ENCODE measurements at regions not wholly inside any gene's neighbourhood (a gene's known extent, or its start where the extent isn't known, plus 50 kb on each side); places are given as distances from the start of the nearest gene placed in this dataset.
"Not testable (repeated sequence)": the region's sequence is repeated elsewhere in the genome, so short reads cannot be mapped to it uniquely, and the experiment has no call there.

DNA sequence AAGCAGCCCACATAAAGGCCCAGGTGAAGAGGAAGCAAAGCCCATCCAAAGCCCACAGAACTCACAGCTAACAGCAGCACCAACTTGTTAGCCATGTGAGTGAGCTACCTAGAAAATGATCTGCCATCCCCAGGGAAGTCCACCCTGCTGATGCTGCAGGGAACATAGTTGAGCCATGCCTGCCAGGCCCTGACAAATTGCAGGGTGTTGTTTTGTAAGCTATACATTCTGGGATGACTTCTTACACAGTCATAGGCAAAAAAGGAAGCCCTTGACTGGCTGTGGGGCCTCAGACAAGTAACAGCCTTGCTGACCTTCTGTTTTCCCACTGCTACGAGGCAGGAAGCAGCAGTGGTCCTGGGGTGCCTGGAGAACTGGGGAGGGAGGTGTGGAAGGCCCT, 262.7 kb downstream of the MATN1 start:
- no peaks in the 10 kb centered on the region for H3K36me3 Mint-ChIP-seq
- peaks cover 2 to 11% (median 2%) of the 10 kb centered on the region in 3 donors for H3K27me3 Mint-ChIP-seq (ENCODE audit: low read depth in 3 of 3)
- peaks cover 0 to 1% (median 0%) of the 10 kb centered on the region in 6 donors for H3K9me3 Mint-ChIP-seq
- H3K4me1 Mint-ChIP-seq, result no peaks in the 10 kb centered on the region
- DNase-seq, result no peak
- H3K27ac Mint-ChIP-seq, result no peak overlapping the region
- no peak overlapping the region for H3K4me3 Mint-ChIP-seq

DNA sequence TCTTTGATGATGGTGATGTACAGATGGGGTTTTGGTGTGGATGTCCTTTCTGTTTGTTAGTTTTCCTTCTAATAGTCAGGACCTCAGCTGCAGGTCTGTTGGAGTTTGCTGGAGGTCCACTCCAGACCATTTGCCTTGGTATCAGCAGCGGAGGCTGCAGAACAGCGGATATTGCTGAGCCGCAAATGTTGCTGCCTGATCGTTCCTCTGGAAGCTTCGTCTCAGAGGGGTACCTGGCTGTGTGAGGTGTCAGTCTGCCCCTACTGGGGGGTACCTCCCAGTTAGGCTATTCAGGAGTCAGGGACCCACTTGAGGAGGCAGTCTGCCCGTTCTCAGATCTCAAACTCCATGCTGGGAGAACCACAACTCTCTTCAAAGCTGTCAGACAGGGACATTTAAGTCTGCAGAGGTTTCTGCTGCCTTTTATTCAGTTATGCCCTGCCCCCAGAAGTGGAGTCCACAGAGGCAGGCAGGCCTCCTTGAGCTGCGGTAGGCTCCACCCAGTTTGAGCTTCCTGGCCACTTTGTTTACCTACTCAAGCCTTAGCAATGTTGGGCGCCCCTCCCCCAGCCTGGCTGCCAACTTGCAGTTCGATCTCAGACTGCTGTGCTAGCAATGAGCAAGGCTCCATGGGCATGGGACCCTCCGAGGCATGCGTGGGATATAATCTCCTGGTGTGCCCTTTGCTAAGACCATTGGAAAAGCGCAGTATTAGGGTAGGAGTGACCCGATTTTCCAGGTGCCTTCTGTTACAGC, 264.5 kb downstream of the MATN1 start:
- not testable (repeated sequence) for H3K27ac Mint-ChIP-seq, DNase-seq, H3K9me3 Mint-ChIP-seq, H3K36me3 Mint-ChIP-seq, H3K4me3 Mint-ChIP-seq, H3K4me1 Mint-ChIP-seq
- H3K27me3 Mint-ChIP-seq (ENCODE audit: low read depth in 3 of 3), result peaks cover 2 to 15% (median 3%) of the 10 kb centered on the region in 3 donors

DNA sequence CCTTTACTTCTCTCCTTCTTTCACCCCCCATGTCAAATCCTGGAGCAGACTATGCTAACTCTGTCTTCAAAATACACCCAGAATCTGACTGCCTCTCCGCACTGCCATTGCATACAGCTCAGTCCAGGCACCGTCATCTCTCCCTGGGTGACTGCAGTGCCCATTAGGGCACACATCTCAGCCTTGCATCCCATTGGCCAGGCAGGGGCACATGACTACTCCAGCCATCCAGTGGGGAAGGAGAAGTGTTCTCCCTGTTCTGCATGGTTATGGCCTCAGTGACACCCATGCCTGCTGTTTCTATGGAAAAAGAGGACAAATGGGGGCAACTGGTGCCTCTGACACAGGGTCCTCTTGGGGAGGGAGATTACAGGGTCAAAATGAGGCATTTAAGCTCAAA, 270.5 kb downstream of the MATN1 start:
- DNase-seq, result no peak
- Mint-ChIP-seq H3K4me3 (no peak overlapping the region), H3K4me1 (no peaks in the 10 kb centered on the region), H3K27me3 (ENCODE audit: low read depth in 3 of 3) (peaks cover 0 to 13% (median 7%) of the 10 kb centered on the region in 3 donors), H3K36me3 (no peaks in the 10 kb centered on the region), H3K27ac (no peak overlapping the region), H3K9me3 (peaks cover 0 to 3% (median 0%) of the 10 kb centered on the region in 6 donors)

DNA sequence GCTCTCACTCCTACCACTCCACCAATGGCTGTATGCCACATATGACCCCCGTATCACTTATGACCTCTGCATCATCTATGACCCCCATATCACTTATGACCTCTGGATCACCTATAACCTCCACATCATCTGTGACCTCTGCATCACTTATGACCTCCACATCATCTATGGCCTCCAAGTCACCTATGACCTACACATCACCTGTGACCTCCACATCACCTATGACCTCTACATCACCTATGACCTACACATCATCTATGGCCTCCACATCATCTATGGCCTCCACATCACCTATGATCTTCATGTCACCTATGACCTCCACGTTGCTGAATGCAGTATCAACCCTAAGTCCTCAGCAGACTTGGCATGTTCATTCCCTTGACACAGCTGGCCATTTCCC, 271.2 kb downstream of the MATN1 start:
- Mint-ChIP-seq H3K4me3 (no peak overlapping the region), H3K27ac (no peak overlapping the region), H3K4me1 (no peaks in the 10 kb centered on the region), H3K36me3 (no peaks in the 10 kb centered on the region), H3K9me3 (peaks cover 0 to 4% (median 0%) of the 10 kb centered on the region in 6 donors), H3K27me3 (ENCODE audit: low read depth in 3 of 3) (peaks cover 0 to 7% (median 7%) of the 10 kb centered on the region in 3 donors)
- no peak for DNase-seq

DNA sequence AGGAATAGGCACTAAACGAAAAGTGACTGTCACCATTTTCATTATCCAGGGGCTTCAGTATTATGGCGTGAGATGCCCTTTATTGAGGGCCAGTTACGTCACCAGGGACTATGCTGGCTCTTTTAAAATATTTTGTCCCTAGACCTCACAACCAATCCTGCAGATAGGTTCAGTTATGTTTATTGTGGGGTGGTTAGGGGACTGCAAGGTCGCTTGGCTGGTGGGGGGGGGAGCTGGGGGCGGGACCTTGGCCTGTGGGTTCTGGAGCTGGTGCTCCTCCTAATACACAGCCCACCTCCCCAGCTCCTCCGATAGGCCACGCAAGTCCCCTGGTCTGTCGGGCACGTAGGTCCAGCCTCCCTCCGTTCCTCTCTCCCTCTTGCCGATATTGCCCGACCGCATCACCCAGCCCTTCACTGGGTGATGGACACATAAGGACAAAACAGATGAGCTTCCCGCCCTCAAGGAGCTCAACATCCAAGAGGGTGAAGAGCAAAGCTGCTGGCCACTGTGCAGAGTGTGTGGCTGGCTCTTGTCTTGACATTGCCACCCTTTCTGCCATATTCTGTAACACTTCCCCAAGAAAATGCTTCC, 271.8 kb downstream of the MATN1 start:
- Mint-ChIP-seq H3K36me3 (no peaks in the 10 kb centered on the region), H3K27me3 (ENCODE audit: low read depth in 3 of 3) (peaks cover 0 to 7% (median 7%) of the 10 kb centered on the region in 3 donors), H3K9me3 (peaks cover 0 to 4% (median 0%) of the 10 kb centered on the region in 6 donors), H3K4me1 (no peaks in the 10 kb centered on the region), H3K4me3 (no peak overlapping the region), H3K27ac (no peak overlapping the region)
- no peak for DNase-seq

DNA sequence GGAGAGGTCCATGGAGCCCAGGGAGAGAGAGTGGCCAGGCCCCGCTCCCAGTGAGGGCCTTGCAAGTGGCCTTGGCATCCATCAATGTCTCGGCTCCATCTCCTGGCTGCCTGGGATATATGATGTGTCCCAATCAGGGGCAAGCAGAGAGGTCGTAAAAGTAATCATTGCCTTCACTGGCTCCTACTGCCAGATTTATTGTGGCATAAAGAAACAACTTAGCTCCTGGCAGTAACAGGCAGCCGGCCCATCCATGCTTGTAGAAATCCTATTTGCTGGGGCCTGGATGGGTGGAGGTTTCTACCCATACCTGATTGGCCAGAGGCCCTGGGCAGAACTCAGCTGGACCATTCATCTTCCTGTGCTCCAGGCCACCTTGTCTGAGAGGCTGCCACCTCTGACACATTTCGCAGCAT, 272.6 kb downstream of the MATN1 start:
- no peak overlapping the region for H3K27ac Mint-ChIP-seq
- H3K27me3 Mint-ChIP-seq (ENCODE audit: low read depth in 3 of 3), result peaks cover 0 to 7% (median 5%) of the 10 kb centered on the region in 3 donors
- DNase-seq, result no peak
- H3K4me1 Mint-ChIP-seq, result no peaks in the 10 kb centered on the region
- no peaks in the 10 kb centered on the region for H3K36me3 Mint-ChIP-seq
- H3K4me3 Mint-ChIP-seq, result no peak overlapping the region
- peaks cover 0 to 4% (median 0%) of the 10 kb centered on the region in 6 donors for H3K9me3 Mint-ChIP-seq

DNA sequence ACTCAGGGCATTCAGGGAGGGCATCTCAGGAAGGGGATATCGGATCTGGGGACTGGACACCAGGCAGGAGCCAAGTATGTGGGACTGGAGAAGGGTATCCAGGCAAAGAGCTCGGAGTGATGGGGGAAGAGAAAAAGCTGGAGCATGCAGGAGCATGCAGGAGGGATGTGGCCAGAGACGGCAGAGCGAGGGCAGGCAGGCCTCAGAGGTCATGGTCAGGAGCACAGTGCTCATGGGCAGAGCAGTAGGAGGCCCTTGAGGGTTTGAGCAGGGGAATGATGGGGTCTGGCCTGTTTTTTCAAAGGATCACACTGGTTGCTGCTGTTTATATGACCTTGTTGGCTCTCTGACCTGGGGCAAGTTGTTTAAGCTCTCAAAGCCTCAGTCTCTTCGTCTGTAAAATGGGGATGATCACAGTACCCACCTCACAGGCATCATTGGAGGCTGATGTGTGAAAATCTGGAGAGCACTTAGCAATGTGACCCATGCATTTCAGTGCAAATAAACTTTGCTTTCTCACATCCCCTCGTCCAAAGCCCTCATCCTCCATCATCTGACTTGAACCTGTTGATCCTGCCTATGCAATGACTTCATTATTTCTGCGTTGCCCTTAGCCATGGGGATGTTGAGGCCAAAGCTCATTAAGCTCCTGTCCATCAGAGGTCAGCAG, 273.1 kb downstream of the MATN1 start:
- H3K27ac Mint-ChIP-seq, result no peak overlapping the region

DNA sequence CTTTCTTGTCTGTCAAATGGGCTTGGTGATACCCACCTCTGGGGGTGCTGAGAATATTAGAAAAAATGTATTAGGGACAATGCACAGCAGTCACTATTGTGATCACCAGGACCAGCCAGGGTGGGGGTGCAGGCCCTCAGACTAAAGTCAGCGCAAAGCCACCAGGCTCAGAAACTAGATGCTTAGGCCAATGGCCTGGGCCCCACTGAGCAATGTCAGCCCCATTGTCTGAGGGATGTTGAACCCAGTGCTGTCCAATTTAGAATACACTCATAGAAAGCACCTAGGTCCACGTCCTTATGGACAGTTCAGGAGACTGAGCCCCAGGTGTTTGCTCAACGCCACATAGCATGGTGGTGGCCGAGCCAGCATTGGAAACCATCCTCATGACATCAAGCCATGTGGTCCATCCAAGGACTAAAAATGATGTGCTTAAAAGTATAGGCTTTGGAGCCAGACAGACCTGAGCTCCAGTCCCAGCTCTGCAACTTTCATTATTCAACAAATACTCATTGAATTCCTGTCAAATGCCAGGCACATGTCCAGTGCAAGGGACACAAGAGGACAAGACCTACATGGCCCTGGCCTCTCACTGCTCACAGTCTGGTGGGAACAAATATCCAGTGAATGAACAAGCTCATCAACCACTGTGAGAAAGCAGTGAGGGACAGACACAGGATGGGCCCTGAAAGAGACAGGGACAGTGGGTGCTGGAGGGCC, 273.8 kb downstream of the MATN1 start:
- peaks cover 0 to 6% (median 2%) of the 10 kb centered on the region in 3 donors for H3K27me3 Mint-ChIP-seq (ENCODE audit: low read depth in 3 of 3)
- H3K4me3 Mint-ChIP-seq, result no peak overlapping the region
- DNase-seq, result no peak
- no peak overlapping the region for H3K27ac Mint-ChIP-seq
- H3K4me1 Mint-ChIP-seq, result no peaks in the 10 kb centered on the region
- no peaks in the 10 kb centered on the region for H3K36me3 Mint-ChIP-seq
- peaks cover 0 to 4% (median 0%) of the 10 kb centered on the region in 6 donors for H3K9me3 Mint-ChIP-seq

More for the DNA sequence above, 273.1 kb downstream of the MATN1 start:
- Mint-ChIP-seq H3K36me3 (no peaks in the 10 kb centered on the region), H3K9me3 (peaks cover 0 to 4% (median 0%) of the 10 kb centered on the region in 6 donors), H3K4me3 (no peak overlapping the region), H3K27me3 (ENCODE audit: low read depth in 3 of 3) (peaks cover 0 to 7% (median 5%) of the 10 kb centered on the region in 3 donors), H3K4me1 (no peaks in the 10 kb centered on the region)
- no peak for DNase-seq

DNA sequence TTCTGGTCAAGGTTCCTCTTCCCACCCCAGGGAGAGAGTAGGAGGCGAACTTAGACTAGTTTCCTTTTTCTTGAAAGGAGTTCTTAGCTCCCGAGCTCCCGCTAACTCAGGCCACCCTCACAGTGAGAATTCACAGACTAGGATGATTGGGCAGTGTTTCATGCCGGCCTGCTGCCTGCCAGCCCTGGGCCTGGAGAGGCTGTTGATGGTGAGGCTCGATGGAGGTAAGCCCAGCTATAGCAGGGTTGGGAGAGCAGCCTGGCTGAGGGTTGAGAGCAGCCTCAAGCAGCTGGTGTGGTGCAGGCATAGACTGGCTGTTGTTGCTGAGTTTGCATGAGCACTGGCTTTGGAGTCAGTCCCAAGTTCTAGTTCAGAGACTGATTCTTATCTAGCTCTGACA, 274.4 kb downstream of the MATN1 start:
- no peak overlapping the region for H3K4me3 Mint-ChIP-seq
- peaks cover 0 to 6% (median 2%) of the 10 kb centered on the region in 3 donors for H3K27me3 Mint-ChIP-seq (ENCODE audit: low read depth in 3 of 3)
- no peaks in the 10 kb centered on the region for H3K36me3 Mint-ChIP-seq
- no peaks in the 10 kb centered on the region for H3K4me1 Mint-ChIP-seq
- no peak overlapping the region for H3K27ac Mint-ChIP-seq
- H3K9me3 Mint-ChIP-seq, result peaks cover 0 to 4% (median 0%) of the 10 kb centered on the region in 6 donors
- DNase-seq, result no peak

DNA sequence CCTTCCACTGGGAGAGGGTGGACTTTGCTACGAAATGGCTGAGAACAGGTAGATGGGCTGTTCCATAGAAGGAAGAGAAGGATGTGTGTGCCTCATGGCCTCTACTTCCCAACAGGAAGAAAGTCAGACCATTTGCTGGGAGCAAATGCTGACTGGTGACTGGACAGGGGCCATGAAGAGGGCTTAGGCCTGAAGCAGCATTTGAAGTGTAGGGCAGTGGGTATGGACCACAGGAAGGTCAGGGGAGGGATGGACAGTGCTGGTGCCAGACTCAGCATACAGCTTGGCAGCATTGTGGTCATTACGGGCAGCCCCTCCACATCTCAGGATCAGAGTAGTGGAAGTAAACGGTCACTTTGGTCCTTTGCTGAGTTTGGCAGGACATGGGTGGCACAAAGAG, 275.7 kb downstream of the MATN1 start:
- Mint-ChIP-seq H3K4me3 (no peak overlapping the region), H3K27me3 (ENCODE audit: low read depth in 3 of 3) (peaks cover 0 to 6% (median 0%) of the 10 kb centered on the region in 3 donors), H3K27ac (no peak overlapping the region), H3K36me3 (no peaks in the 10 kb centered on the region), H3K9me3 (peaks cover 0 to 4% (median 0%) of the 10 kb centered on the region in 6 donors), H3K4me1 (no peaks in the 10 kb centered on the region)
- no peak for DNase-seq

DNA sequence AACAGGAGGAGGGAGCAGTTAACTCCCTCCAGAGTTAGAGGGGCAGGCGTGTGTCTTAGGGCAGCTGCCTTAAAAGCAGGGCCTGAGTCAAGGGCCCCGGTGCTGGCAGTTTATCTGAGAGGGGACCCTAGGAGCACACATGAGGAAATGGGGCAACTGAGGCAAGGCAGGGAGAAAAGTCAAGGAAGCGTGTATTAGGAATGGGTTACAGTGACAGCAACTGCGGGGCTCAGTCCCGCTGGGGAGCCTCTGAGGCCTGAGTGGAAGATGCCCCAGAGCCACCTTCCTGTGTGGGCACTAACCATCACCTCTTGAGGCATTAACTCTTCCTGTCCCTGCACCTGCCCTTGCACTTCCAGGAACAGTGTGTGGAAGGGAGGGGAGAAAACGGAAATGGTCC, 276.3 kb downstream of the MATN1 start:
- H3K27ac Mint-ChIP-seq, result no peak overlapping the region
- peaks cover 0 to 6% (median 0%) of the 10 kb centered on the region in 3 donors for H3K27me3 Mint-ChIP-seq (ENCODE audit: low read depth in 3 of 3)
- H3K9me3 Mint-ChIP-seq, result peaks cover 0 to 4% (median 0%) of the 10 kb centered on the region in 6 donors
- no peak for DNase-seq
- no peak overlapping the region for H3K4me3 Mint-ChIP-seq
- H3K4me1 Mint-ChIP-seq, result no peaks in the 10 kb centered on the region
- no peaks in the 10 kb centered on the region for H3K36me3 Mint-ChIP-seq

DNA sequence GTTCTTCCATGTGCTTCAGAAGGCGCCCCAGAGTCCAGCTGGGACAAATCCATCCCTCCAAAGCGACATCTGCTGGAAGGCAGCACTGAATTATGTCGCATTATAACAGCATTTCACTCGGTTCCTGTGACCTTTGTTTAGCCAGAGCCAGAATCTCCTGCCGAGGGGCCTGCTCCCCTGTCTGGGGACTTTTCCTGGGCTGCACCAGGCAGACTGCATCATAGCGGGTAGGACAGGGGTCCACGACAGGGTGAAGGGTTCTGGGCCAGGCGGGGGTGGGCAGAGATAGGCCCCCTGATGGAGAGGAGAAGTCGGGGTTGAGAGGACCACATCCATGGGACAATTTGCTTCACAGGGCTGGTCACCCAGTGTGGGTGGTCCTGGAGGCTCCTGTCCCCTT, 276.9 kb downstream of the MATN1 start:
- no peak for DNase-seq
- H3K36me3 Mint-ChIP-seq, result no peaks in the 10 kb centered on the region
- H3K27ac Mint-ChIP-seq, result no peak overlapping the region
- peaks cover 0 to 6% (median 0%) of the 10 kb centered on the region in 3 donors for H3K27me3 Mint-ChIP-seq (ENCODE audit: low read depth in 3 of 3)
- H3K9me3 Mint-ChIP-seq, result peaks cover 0 to 4% (median 0%) of the 10 kb centered on the region in 6 donors
- H3K4me3 Mint-ChIP-seq, result no peak overlapping the region
- no peaks in the 10 kb centered on the region for H3K4me1 Mint-ChIP-seq

DNA sequence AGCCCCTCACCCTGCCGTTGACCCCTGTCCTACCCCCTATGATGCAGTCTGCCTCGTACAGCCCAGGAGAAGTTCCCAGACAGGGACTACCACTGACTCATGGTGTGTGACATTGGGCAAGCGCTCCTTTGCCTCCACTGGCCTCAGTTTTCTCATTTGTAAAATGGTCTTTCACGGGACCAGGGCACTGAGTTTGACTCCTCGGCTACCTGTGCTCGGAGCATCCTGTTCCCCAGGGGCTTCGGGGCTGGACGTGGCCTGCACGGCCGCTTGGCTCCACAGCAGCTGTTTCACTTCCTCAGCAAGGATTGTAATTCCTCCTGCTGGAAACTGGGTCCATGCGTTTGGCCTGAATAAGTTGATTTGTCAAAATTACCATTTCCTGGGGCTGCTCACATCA, 277.3 kb downstream of the MATN1 start:
- Mint-ChIP-seq H3K4me3 (no peak overlapping the region), H3K9me3 (peaks cover 0 to 1% (median 0%) of the 10 kb centered on the region in 6 donors), H3K36me3 (no peaks in the 10 kb centered on the region), H3K27ac (no peak overlapping the region), H3K27me3 (ENCODE audit: low read depth in 3 of 3) (peaks cover 0 to 4% (median 0%) of the 10 kb centered on the region in 3 donors), H3K4me1 (no peaks in the 10 kb centered on the region)
- DNase-seq, result no peak

Measured in immature natural killer cell (primary cell).